Stimulated activated CD4-positive, alpha-beta T cell treated with anti-CD3 and anti-CD28 coated beads, TNF-alpha, amount 100 ng/mL, for 48 hours (primary cell): ENCODE measurements at regions not wholly inside any gene's neighbourhood (a gene's known extent, or its start where the extent isn't known, plus 50 kb on each side); places are given as distances from the start of the nearest gene placed in this dataset.
"Not testable (repeated sequence)": the region's sequence is repeated elsewhere in the genome, so short reads cannot be mapped to it uniquely, and the experiment has no call there.

Experiments
- DNase-seq, 3 donors: peaks; one replicate each; pipeline ENCODE4 v3.0.0-alpha.2; 2020; ENCODE audit warnings: low read depth in 3 of 3

- DNase-seq, result no peak
These were observed 93.2 kb downstream of the DACT1 start for GRCh38 chr14:58730792-58731464.

GRCh38 chr14:58731465-58732293 is 93.9 kb downstream of the DACT1 start:
- no peak for DNase-seq

DNA sequence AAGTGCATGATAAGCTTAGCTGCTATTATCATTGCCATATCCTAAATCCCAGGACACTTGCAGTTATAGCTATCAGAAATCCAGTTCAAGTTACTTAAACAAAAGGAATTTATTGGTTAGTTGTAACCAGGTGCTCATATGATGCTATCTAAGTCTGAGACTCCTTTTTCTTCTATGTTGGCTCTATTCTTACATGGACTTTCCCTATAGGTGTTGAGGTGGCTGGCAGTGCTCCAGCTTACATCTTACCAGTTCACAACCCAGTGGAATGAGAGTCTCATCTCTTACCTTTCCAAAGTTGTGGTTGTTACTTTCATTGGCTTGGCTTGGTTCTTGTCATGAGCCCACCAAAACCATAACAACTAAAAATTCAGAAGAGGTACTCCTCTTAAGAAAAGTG is 94.6 kb downstream of the DACT1 start:
- DNase-seq, result peak in 1 of 3 donors; percentile 21

DNA sequence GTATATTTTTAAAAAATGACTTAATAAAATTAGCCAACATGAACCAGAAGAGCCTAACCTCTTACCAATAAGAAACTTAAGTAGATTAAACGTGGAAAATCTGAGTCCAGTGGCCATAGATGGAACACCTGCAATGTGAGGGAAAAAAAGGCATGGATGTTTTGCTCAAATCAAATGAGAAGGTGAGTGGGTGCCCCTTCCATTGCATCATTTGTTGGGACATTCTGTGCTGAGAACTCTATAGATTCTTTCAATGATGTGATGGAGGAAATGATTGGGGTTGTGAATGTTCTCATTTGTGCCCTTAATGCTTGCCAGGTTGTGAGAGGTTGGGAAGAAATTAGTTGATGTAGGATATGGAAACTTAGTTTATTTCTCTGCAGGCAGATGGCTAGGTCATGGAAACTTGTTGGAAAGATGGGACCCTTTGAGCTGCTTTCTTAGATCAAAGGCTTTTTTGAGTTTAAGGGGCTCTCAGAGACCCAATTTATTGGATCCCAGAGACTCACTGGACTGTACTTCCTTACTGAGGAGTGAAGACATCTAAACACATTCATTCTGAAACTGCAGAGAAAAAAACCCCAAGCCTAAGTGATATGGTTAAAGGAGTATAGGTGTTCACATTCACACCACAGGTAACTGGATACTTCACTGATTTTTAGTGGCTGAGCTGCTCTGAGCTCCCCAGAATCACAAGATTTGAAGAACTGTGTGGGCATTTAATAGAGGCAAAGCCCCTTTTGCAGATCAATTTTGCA is 95.9 kb downstream of the DACT1 start:
- DNase-seq, result peak in 1 of 3 donors; percentile 13

- DNase-seq, result no peak
These were observed 97.8 kb downstream of the DACT1 start for GRCh38 chr14:58735596-58735995.

DNA sequence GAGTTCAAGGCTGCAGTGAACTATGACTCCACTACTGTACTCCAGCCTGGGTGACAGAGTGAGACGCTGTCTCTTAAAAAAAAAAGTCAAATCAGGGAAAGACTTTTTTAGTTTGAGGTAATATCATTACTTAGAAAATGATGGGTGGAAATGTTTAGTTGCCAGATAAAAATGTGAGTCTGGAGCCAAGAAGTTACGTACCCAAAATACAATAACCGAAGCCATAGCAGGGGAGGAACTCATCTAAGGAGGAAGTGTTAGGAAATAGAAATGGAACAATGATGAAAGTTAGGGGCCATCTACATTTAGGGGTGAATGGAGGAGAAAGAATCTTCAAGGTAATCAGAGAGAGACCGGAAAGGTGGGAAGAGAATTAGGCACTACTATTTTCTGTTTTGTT is 98.8 kb downstream of the DACT1 start:
- no peak for DNase-seq

DNA sequence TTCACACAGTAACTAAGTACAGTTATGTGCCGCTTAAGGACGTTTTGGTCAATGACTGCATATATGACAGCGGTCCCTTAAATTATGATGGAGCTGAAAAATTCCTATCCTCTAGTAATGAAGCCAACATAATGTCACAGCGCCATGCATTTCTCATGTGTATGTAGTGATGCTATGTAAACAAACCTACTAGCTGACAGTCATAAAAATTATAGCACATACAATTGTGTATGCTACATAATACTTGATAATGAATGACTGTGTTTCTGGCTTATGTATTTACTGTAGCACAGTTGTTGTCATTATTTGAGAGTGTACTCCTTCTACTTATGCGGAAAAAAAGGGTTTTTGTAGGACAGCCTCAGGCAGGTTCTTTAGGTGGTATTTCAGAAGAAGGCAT is 99.7 kb downstream of the DACT1 start:
- no peak for DNase-seq

GRCh38 chr14:58738189-58738836 is 100.6 kb downstream of the DACT1 start:
- DNase-seq, result no peak

- DNase-seq, result no peak
These were observed 101.1 kb downstream of the DACT1 start for GRCh38 chr14:58738876-58739275.

DNA sequence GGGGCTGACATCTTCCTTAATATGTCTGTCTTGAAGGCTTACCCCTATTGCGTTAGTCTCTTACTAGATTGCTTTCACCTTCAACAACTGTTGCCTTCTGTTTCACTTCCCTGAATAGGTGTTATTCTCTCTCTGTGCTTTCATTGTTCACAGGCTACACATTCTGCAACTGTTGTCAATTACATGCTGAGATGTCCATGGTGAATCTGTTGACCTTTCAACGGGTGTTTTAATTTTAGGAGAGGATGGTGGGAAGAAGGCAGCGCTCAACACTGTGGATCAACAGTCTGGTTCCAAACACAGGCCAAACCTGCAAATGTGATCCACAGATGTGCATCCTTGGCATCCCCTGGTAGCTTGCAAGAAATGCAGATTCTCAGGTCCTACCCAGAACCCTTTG is 101.9 kb downstream of the DACT1 start:
- no peak for DNase-seq

GRCh38 chr14:58740379-58740935 is 102.7 kb downstream of the DACT1 start:
- no peak for DNase-seq

- DNase-seq, result no peak
These were observed 107.1 kb downstream of the DACT1 start for GRCh38 chr14:58744801-58745394.

GRCh38 chr14:58746261-58746660 is 108.5 kb downstream of the DACT1 start:
- no peak for DNase-seq

DNA sequence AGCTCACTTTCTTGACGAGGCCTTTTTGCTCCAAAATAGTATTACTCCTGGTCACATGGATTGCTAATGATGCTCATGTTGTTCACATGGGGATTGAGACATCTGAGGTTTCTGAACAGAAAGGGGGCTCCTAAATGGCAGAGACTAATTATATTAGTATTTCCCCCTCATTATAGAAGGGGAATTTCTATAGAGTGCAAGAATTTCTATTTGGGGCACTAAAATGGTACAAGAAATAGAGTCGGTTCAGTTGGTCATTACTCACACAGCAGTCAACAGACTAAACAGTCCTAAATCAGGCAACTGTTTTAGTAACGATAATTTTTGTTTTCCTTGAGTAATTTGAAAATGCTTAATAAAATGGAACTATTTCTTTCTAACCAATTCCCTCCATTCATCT is 108.9 kb downstream of the DACT1 start:
- no peak for DNase-seq

GRCh38 chr14:58747181-58747580 is 109.4 kb downstream of the DACT1 start:
- DNase-seq, result no peak

- DNase-seq, result not testable (repeated sequence)
These were observed 110.5 kb downstream of the DACT1 start for GRCh38 chr14:58748251-58748650.

DNA sequence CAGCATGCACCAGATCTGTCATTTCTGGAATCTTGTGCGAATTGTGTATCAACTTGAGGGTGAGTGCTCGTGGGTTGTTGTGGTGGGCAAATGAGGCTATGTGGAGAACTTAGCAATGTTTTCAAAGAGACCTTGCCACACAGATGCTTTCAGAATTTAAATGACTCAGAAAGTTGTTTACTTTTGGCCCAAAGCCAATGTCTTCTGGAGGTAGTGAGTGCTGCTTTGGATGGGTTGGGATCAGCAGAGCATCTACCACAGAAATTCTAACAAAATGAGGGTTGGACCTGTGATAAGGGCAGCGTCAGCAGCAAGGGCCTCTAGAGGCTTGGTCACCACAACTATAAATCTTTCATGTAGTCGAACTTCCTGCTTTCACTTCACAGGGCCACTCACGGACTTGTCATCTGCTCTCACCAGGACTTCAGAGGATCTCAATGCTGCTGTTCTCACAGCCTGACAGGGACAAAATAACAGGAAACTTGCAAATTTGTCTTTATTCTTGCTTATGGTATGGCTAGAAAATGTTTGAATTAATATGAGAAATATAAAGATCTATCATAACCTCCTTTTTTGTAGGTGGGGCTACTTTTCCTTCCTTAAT is 111.4 kb downstream of the DACT1 start:
- peak in 2 of 3 donors; percentile 5 to 31 for DNase-seq

GRCh38 chr14:58750321-58751269 is 112.8 kb downstream of the DACT1 start:
- no peak for DNase-seq

- DNase-seq, result no peak
These were observed 114.0 kb downstream of the DACT1 start for GRCh38 chr14:58751788-58752187.

- no peak for DNase-seq
These were observed 114.5 kb downstream of the DACT1 start for GRCh38 chr14:58752289-58752688.
